GM13977 (cell line): ENCODE measurements at regions not wholly inside any gene's neighbourhood (a gene's known extent, or its start where the extent isn't known, plus 50 kb on each side); places are given as distances from the start of the nearest gene placed in this dataset.

Source experiments
- DNase-seq: peaks from one replicate; pipeline ENCODE4 v3.0.0; 2012; ENCODE audit warnings: low spot score
- in situ Hi-C: fragments of 300-500 bp; cut with MboI; formaldehyde crosslinking; loops from one replicate; pipeline ENCODE4 v1.12.0; 2022; ENCODE audit warnings: low sequenced_read_pairs, low pct_unique_long_range_greater_than_20kb, mixed read lengths, inconsistent platforms; ENCODE audit not compliant: unreplicated experiment
- TF ChIP-seq, protein P1 (sequence below): IDR thresholded peaks from 2 replicates; pipeline ENCODE4 v1.5.1; 2012; ENCODE audit warnings: mild to moderate bottlenecking, control low read depth; ENCODE audit not compliant: insufficient read depth; ENCODE audit errors: extremely low read depth, missing control alignments

DNA sequence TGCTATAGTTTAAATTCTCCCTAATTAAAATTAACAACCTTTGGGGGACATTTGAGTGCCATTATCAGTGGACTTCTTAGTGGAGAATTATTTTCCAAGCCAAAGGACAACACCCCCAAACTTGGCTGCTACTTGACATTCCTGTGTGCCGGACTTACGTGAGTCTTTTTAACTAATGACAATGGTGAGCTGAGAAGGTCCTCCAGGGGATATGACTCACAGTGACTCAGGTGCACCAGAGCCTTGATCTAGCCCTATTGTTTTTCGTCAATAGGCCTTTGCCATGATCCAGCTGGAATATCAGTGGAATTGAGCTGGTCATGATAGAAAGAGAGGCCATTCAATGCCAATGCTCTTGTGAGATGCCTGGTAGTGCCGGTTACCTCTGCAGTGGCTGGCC, 118.1 kb upstream of the CXCR4 start:
- TF ChIP-seq, protein P1, sequence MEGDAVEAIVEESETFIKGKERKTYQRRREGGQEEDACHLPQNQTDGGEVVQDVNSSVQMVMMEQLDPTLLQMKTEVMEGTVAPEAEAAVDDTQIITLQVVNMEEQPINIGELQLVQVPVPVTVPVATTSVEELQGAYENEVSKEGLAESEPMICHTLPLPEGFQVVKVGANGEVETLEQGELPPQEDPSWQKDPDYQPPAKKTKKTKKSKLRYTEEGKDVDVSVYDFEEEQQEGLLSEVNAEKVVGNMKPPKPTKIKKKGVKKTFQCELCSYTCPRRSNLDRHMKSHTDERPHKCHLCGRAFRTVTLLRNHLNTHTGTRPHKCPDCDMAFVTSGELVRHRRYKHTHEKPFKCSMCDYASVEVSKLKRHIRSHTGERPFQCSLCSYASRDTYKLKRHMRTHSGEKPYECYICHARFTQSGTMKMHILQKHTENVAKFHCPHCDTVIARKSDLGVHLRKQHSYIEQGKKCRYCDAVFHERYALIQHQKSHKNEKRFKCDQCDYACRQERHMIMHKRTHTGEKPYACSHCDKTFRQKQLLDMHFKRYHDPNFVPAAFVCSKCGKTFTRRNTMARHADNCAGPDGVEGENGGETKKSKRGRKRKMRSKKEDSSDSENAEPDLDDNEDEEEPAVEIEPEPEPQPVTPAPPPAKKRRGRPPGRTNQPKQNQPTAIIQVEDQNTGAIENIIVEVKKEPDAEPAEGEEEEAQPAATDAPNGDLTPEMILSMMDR: no peak
- in situ Hi-C loops: no loop called here
- no peak for DNase-seq

DNA sequence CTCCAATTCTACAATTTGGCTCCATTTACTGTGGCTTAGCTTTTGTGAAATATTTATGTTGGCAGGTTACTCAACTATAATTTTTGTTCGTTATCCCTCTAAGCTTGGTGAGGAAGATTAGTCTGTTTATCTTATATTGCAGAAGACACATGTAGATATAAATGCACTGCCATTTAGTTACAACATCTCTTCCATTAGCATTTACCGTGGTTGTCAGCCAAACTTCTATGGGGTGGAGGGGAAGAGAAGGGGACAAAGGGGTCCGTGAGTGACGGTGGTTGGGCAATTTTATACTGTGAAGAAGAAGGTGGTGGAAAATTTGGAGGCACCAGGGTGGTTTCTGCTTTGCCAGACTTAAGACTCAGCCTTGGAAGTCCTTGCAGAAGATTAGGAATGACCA, 117.6 kb upstream of the CXCR4 start:
- DNase-seq: no peak
- TF ChIP-seq, protein P1: no peak
- in situ Hi-C loops: no loop called here

DNA sequence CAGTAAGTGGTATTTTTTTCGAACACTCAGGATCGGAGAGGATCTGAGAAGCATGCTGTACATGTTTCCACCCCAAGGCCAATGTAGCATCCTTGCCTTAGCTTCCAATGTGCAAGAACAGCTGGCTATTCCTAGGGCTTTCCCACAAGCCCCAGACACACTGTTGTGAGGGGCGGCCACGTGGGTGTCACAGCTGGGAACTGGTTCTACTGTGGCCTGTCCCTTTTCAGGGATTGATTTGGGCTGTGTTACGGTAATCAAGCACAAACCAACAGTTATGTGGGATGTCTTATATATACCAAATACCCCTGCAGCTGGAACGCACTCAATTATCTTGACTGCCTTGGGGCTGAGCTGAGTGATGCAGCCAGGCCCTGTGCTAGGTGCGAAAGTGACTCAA, 116.3 kb upstream of the CXCR4 start:
- DNase-seq: no peak
- TF ChIP-seq, protein P1: no peak
- in situ Hi-C loops: no loop called here

DNA sequence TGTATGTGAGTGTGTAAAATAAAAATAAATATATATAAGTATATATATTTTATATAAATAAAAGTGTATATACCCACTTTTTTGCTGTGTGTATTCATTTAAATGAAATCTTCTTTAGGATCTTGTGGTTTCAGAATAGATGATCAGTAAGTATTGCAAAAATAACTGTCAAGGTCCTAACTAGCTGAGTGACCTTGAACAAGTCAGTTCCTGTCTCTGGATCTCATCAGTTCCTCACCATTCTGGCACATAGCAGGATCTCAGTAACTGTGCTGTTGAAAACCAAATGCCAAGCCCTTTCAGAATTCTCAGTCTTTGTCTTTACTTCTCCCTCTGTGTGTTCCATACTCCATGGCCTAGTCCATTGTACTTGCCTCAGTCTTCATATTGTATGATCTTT, 115.3 kb upstream of the CXCR4 start:
- TF ChIP-seq, protein P1: no peak
- in situ Hi-C loops: no loop called here

DNA sequence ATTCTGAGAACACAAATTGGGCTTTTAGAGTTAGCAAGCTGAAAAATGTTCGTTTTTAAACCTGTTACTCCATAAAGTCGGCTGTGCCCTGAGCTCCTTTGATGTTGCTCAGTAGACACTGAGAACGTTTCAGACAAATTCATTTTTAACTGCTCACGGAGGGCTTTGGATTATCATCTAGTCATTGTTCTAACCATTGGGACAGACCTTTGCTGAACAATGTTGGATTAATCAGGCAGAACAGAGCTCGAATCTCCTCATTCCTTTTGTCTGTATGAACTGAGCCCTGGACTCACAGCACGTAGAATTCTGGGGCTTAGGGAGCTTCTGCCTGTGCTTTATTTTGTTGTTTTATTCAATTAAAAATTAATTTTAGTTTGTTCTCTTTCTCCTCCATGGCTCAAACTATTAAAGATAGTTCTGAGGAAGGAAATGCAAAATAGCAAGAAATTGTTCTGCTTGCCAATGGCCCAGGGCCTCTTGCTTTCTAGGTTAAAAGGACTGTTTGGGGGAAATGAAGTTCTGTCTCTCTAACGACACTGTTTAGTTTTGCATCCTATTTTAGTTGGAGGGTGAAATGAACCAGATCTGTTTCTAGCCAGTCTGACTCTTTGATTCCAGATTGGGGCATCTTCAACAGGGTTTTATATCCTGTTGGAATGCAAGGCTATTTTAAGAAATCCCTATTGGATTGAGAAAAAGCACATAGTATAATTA, 114.7 kb upstream of the CXCR4 start:
- TF ChIP-seq, protein P1: no peak
- in situ Hi-C loops: no loop called here
- no peak for DNase-seq

More for the DNA sequence above, 115.3 kb upstream of the CXCR4 start:
- no peak for DNase-seq

DNA sequence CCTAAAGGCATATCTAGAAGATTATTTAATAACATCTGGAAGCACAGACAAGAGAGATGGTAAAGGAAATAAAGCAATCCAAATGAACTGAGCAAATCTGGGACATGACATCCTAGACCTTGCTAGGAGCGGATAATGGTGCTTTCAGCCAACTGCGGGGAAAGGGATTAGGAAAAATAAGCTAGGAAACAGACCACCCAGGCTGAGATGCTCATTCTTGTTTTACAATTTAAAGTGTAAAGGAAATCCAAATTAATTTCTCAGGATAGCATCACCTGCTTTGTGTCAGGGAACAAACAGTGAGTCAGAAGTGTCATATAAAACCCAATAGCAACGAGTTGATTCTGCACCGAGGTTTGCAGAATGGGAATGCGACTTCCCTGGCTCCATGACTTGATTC, 112.5 kb upstream of the CXCR4 start:
- DNase-seq: no peak
- in situ Hi-C loops: no loop called here
- TF ChIP-seq, protein P1: no peak
